Occipital lobe (tissue), 1 donor: ENCODE measurements at regions not wholly inside any gene's neighbourhood (a gene's known extent, or its start where the extent isn't known, plus 50 kb on each side); places are given as distances from the start of the nearest gene placed in this dataset.
"Not testable (repeated sequence)": the region's sequence is repeated elsewhere in the genome, so short reads cannot be mapped to it uniquely, and the experiment has no call there.

Experiments
- DNase-seq: peaks from one replicate; lab custom pipeline; 2025; lab: John Stamatoyannopoulos, UW

- DNase-seq, result not testable (repeated sequence)
Observed at GRCh38 chr4:124169524-124169923, 543.0 kb downstream of the ANKRD50 start.

DNA sequence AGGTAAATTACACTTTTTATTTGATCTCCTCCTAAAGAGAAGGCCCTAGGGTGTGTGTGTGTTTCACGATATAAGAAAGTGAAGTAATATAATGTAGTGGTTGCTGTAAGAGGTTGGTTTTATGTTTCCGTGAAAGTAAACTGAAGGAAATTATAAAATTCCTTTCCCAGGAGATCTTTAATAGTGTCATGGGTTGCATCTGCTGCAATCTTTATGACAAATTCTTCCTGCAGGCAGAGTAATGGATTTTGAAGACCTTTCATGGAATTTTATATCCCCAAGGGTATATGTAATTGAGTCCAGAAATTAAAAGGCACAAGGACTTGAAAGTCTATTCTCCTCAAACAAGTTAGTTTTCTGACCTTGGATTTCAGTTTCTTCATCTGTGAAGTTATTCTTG lies 538.6 kb downstream of the ANKRD50 start:
- DNase-seq, result no peak

DNA sequence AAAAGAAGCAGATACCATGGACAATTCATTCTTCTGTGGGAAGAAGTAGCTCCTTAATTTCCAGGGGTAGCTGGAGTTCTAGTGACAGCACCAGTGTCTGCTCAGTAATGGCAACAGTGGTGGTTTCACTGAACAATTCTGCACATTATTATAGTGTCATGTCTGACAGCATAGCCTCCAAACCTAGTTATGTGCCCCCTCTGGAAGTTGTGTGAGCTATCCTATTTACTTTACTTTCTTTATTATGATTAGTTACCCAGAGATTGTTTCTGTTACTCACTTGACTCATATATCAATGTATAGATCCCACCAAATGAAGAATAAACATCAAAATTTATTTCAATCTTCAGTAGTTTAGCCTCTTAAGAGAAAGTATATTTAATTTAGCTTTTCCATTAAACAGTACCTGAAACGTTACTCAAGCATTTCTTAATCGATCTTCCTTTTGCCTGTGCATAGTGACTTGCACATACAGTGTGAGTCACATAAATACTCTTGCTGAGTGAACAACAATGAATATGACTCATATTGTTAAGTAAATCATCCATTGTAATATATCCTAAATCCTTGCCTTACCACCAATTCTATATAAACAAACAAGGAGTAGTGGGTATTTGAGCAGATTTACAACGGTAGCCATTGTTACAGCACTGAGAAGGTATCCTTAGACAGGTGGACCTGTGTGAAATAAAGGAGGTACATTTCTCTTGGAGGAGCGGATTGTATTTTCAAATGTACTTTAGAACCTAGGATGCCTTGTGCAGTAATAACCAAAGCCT lies 534.7 kb downstream of the ANKRD50 start:
- DNase-seq, result no peak

- no peak for DNase-seq
Observed at GRCh38 chr4:124178449-124179021, 534.0 kb downstream of the ANKRD50 start.

- no peak for DNase-seq
Observed at GRCh38 chr4:124179506-124180186, 532.9 kb downstream of the ANKRD50 start.

GRCh38 chr4:124181039-124181438 lies 531.5 kb downstream of the ANKRD50 start:
- no peak for DNase-seq

DNA sequence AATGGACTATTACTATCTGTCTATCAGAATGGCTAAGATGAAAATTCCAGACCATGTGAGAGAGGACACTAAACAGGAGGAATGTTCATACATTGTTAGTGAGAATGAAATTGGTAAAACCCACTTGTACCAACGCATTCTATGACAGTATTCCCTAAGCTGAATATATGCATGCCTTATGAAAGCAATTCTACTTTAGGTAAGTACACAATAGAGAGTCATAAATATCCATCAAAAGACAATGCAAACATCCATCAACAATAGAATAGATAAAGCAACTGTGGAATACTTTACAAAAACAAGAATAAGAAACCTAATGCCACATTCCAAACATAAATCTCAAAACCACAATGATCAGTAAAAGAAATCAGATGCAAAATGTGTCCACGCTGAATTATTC lies 529.3 kb downstream of the ANKRD50 start:
- DNase-seq, result no peak

- no peak for DNase-seq
Observed at GRCh38 chr4:124183926-124184325, 528.6 kb downstream of the ANKRD50 start.

GRCh38 chr4:124184792-124185191 lies 527.7 kb downstream of the ANKRD50 start:
- DNase-seq, result no peak

GRCh38 chr4:124188595-124188994 lies 523.9 kb downstream of the ANKRD50 start:
- DNase-seq, result no peak

DNA sequence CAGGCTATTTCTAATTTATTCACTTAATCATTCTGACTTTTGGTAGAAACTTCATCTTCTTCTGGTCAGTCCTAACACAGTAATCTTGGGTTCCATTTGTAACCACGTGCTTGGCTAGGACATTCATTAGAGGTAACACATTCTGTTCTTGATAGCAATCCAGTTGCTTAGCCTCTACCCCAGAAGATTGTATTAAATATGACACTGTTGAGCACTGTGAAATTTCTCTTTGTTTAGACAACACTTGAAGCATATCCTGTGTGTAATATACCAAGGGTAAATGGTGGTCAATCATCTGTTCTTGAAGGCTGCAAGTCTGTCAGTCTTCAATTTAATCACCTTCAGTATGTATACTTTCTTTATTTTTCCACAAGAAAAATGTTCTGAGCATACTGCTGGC lies 523.0 kb downstream of the ANKRD50 start:
- no peak for DNase-seq

DNA sequence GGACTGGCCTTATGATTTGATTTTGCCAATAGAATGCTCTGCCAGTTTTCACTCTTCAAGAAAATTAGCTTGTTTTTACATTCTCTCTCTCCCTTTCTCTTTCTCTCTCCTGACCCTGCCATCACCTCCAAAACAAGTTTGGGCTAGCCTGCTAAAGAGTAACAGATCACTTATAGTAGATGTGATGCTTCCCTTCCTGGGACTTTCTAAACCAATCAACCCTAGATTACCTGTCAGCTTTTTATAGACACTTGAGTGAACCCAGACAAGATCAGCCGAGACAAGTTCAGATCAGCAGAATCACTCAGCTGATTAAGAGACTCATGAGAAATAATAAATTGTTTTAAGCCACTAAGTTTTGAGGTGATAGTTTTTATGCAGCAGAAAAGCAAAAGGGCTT lies 521.2 kb downstream of the ANKRD50 start:
- no peak for DNase-seq

DNA sequence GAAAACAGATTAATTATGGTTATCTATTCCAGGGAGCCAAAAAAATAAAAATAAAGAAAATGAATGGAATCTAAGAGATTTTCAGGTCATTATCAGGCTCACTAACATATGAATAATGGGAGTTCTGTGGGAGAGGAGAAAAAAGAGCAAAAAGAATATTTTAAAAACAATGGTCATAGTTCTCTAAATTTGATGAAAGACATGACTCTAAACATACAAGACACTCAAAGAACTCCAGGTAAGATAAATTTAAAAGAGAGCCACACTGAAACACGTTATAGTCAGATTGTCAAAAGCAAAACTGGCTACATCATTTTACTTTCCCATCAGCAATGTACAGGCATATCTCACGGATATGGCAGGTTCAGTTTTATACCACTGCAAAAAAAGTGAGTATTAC lies 520.0 kb downstream of the ANKRD50 start:
- DNase-seq, result no peak

- DNase-seq, result no peak
Observed at GRCh38 chr4:124199185-124199584, 513.3 kb downstream of the ANKRD50 start.

DNA sequence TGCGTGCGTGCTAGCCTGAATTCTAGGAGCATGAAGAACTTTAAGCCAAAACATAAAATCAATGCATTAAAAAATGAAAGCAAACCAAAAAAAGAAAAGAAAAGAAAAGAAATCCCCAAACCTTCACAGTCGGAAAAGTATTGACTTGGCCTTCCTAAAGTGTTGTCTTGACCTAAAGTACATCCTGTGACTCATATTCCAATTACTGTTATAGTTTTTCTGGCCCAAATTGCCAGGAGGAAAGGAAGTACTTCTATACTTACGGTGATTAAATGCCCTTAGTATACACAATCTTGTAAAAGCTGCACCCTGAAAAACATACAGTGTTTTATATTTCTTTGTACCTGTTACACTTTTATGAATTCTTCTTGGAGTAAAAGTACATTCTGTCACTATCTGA lies 512.8 kb downstream of the ANKRD50 start:
- no peak for DNase-seq

DNA sequence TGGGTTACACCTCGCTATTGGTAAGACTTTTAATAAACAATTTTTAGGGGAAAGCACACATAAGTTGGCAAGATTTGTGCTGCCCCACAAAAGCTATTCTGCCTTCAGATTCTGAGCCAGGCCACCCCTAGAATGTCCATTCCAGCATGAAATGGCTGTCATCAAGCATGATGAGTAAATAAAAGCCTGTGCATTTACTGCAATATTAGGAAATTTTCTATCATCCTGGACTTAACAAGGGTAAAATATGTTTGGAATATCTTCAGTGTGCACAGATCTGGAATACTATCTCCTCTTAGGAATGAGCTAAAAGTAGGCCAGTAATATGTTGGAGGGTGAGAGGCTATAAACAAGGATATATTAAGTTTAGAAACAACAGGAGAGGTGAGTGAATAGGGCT lies 510.9 kb downstream of the ANKRD50 start:
- DNase-seq, result no peak

- DNase-seq, result no peak
Observed at GRCh38 chr4:124202099-124202498, 510.4 kb downstream of the ANKRD50 start.

GRCh38 chr4:124203613-124204238 lies 508.8 kb downstream of the ANKRD50 start:
- DNase-seq, result no peak

- no peak for DNase-seq
Observed at GRCh38 chr4:124206779-124207605, 505.5 kb downstream of the ANKRD50 start.

DNA sequence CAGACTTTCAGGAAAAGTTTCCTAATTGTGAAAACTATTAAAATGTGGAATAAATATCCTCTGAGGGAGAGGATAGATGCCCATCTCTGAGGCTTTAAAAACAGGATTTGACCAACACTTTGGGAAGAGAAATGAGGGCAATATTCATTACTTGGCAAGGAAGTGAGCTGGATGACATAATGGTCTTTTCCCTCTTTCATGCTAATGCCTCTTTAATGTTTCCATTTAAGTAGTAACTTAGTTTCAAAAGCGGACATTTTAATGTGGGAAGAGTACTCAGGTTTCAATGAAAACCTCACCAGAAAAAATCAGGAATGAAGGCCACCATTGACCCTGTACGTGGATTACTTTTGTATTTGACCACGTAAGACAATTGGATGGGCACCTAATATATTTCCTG lies 503.3 kb downstream of the ANKRD50 start:
- DNase-seq, result no peak

GRCh38 chr4:124209626-124210025 lies 502.9 kb downstream of the ANKRD50 start:
- no peak for DNase-seq
